HG03575 (cell line): ENCODE measurements at regions not wholly inside any gene's neighbourhood (a gene's known extent, or its start where the extent isn't known, plus 50 kb on each side); places are given as distances from the start of the nearest gene placed in this dataset.

Experiments
- ATAC-seq: cut with Tn5 transposase; IDR thresholded peaks from one replicate; pipeline ENCODE4 v1.9.1; 2021; ENCODE audit not compliant: unreplicated experiment, insufficient number of reproducible peaks, low FRiP score; ENCODE audit errors: extremely low read depth

DNA sequence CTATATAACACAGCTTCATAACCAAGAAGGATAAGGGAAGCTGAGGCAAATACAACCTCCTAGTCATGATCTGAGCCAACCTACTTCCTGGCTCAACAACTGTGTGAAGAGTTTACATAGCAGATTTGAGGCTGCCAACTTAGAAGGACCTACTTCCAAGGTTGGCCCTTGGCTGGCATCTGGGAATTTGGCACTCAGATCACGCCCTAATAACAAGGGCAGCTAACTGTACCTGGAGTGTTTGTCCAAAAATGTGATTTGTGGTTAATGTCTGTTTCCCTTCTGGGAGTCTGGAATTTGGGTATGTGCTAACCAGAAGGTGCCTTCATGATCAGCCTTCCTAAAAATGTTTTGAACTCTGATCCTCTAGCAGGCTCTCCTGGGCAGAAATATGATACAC is 287.2 kb downstream of the CAAP1 start:
- ATAC-seq: no peak

DNA sequence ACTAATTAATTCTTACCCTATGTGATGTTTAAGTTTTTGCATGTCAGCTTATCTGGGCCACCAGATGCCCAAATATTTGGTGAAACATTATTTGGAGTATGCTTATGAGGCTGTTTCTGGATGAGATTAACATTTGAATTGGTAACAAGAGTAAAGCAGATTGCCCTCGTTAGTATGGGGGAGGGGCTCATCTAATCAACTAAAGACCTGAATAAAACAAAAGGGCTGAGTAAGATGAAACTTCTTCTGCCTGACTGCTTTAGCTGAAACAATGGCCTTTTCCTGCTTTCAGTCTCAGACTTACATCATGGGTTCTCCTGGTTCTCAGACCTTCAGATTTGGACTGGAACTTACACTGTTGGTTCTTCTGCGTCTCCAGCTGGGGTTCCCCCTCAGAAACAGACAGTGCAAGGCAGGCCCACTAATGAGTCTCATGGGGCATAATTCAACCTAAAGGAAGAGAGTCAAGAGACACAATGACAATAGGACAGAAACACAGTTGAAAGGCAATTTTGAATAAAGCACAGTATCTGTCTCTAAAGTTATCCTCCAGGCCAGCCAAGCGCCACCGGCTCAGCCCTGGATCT is 288.4 kb downstream of the CAAP1 start:
- ATAC-seq: no peak

DNA sequence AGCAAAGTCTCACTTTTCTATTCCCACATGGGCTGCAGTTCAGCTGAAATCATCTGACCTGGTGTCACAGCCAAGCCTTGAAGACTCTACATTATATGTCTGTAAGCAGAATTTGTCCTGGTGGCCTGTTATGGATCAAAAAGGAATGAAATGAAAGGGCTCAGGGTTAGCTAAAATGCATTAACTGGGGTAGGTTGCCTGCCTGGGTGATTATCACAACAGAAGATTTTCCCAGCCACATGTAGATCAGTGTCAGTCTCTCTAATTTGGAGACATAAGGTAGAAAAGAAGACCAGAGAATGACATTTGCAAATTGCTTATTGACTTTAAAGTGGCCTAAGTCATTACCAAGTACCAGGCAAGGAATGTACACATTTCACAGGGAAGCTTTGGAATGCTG is 289.0 kb downstream of the CAAP1 start:
- ATAC-seq: no peak

DNA sequence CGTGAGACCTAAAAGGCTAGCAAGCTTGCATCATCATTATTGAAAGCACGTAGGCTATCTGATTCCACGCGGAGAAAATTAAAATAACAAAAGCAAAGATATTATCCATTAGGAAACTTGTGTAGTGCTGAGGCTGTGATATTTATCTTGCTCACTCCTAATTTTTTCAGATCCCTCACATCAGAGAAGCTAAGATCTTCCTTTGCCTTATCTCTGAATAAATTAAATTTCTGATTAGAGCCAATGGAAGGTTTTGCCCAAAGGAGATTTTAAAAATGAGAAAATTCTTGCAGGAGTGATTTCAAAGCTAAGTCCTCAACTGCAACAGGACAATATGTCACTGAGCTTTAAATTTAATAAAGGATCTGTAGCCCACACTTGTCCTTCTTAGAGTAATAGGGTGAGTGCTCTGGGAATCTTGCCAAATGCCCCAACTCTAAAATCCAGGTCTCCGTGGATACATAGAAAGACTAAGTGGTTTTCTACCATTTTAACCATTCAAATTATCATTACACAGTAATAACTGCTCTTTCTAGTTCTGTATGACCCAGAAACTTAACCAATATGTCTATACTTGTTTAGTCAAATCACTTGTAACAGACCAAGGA is 295.0 kb downstream of the CAAP1 start:
- no peak for ATAC-seq

DNA sequence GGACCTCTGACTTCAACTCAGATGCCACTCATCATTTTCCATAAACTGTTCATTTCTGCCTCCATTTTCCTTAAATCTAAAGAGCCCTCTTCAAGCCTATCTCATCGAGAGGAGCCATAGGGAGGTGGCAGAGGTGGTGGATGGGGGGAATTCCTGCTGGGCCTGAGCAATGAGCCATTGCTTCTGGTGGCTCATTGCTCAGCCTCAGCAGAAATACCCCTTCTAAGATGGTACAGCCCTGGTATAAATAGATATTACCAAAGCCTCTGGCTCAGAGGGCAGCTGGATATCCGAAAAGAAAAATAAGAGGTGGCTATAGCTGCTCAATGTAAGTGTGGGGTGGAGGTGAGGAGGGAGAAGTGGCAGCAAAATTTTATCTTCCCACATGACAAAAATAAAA is 313.5 kb downstream of the CAAP1 start:
- no peak for ATAC-seq

DNA sequence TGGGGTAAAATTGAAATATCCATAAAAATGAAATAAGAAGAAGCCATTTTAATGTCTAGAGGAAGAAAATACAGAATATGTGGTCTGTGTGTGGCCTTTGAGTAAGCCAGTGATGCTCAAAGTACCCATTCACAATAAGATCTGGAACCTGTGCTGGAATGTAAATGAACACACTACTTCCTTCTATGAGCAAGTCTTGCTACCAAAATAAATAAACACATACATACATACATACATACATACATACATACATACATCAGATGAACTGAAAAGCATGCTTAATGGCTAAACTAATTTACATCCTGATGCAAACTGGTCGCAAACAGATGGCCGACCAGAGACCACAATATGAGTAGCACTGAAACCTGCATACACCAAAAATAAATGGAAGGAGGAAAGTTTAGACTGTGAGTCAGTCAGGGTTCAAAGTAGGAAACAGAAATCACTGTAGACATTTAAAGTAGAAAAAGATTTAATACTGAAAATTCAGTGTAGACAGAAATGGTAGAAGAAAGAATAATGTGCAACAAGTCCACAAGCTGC is 317.6 kb downstream of the CAAP1 start:
- ATAC-seq: no peak

DNA sequence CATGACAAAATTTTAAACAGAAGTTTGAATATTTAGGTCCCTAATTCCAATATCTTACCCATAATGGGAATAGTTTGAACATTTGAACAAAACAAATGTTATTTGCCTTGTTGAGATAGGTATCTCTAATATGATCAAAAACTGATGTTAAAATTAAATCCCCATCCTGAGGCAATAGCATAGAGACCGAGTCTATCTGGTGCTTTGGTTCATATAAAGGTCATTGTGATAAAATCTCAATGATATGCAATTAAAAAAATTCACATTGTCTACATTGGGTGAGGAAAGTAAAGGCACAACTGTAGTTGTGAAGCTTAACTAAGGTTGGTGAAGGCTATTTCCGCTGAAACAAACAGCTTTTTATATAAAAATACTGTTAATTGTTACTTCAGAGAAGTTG is 318.3 kb downstream of the CAAP1 start:
- no peak for ATAC-seq

DNA sequence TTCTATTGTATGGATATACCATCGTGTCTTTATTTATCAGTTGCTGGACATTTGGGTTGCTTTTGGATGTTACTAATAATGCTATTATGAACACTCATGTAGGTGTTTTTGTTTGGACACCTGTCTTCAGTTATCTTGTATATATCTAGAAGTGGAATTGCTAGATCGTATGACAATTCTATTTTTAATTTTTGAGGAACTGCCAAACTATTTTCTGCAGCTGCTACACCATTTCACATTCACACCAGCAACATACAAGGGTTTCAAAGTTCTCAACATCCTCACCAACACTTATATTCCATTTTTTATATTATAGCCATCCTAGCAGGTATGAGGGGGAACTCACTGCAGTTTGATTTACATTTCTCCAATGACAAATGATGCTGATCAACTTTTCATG is 324.6 kb downstream of the CAAP1 start:
- no peak for ATAC-seq

DNA sequence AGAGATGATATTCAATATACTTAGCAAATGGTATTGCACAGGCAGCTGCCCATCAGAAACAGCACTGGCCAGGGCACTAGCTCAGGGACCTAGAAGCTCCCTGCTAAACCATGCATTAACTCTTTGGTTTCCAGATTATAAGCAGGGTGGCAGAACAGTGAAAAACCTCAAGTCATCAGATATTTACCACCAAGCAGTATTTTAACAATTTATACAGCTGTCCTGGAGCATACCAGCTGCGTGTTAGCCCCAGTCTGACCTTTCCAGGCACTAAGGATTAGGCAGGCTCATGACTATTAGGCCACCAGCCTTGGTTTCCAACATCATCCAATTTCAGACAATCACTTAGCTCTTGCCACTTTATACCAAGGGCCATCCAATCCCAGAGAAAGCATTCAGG is 326.5 kb downstream of the CAAP1 start:
- no peak for ATAC-seq

DNA sequence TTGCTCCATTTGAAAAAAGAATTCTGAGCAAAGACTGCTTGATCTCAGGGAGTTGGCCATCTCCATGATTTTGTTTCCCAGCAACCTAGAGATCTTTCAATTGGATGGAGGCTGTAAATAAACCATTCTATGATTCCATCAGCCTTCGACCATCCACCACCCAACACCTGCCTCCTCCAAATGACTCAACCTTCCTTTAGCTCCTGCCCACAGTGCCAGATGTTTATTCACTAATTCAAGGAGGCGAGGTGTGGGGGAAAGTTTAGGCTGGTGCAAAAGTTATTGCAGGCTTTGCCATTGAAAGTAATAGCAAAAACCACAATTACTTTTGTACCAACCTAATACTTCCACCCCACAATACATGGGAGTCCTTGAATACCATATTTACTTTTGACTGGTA is 327.5 kb downstream of the CAAP1 start:
- ATAC-seq: no peak

DNA sequence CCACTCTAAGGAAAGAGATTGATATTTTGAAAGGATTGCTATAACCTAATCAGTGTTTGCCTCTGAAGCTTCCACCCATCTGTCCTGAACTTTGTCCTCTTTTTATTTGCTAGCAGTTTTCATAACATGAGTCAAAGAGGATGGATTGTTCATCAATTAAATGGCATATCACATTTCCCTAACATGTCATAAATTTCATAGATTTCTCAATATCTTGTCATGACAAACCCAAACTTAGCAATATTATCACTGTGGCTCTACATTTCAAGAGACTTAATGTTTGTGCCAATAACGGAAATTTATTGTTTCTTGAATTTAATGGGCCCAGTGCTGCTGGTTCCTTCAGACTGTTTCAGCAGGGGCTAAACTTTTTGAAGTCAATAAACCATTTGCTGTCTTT is 330.3 kb downstream of the CAAP1 start:
- no peak for ATAC-seq

DNA sequence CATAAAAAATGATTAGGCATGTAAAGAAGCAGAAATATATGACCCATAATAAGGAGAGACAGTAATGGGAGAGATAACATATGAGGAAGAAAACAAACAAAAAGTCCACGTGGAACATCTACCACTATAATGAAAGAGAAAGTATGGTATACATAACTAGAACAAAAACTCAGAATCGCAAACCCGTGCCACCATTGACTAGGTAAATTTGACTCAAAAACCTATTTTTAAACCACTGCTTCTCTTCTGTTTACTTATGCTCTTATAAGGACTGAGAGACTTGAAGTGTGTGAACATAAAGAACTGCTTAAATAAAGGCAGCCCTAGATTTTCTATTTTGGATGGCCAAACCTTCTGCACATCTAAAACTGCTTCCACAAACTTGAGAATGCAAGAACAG is 330.7 kb downstream of the CAAP1 start:
- ATAC-seq: no peak

DNA sequence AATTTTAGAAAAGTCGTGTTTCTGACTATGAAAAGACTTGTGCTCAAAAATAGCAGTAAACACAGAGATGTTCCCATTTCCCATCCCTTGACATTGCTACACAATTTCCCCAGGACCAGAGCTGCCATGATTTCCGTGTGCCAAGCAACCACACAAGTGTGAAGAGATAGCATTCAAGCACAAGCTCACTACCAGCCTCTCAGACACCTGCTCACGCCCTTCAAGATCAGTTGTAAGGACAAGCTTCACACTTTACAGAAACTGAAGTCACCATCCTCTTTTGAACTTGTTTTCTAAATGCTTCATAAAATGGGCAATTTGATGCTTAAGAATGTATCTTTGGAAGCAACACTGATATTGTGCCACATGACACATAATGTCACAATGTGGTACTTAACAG is 333.1 kb downstream of the CAAP1 start:
- no peak for ATAC-seq

DNA sequence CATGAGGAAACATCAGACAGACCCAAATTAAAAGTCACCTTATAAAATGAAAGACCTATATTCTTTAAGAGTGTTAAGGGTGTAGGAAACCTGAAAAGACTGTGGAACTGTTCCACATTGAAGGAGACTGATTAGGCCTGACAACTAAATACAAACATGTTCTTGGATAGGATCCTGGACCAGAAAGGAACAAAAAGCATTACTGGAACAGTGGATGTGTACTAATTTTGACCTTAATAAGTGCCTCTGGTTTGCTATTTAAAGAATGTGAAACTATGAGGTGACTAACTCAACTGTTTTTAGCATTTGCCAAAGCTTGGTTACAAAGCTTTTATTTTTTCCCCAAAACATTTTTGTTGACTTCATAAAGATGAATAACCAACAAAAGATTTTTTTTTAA is 340.6 kb downstream of the CAAP1 start:
- no peak for ATAC-seq

DNA sequence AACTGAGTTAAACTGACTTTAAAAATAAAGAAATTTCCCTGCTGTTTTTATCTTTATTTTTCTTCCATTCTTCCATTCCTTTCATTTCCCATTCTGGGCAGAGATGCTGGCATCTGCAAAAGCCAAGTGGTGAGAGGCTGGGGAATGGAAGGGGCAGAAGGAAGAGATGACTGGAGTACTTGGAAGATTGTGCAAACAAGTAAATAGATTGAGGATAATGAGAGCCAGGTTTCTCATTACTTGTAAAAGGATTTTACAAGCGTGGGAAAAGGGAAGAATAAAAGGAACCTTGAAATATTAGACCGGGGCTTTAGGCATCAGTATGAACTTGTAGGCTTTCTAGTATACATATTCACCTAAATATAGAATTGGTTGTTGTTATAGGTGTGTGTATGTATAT is 341.2 kb downstream of the CAAP1 start:
- no peak for ATAC-seq

DNA sequence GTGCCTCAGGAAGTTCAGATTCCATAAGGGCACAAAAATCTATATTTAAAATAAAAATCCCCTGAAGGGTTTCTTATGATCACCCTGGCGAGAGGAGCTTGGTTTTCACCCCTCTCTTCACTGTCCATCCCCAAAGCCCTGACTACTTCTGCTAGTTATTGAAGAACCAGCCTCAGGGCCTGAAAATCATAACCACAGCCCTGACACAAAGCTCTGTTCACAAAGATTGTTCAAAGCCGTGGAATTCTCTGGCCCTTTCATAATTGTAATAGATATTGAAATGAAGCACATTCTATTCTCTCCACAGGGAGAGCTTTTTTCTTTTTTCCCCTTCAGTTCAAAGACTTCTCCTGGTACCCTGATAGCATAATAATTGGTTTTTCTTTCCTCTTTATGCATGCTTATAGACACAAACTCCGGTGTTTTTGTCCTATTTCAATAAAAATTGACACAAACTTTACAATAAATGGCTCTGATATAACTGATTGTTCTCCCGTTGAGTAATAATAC is 343.8 kb downstream of the CAAP1 start:
- no peak for ATAC-seq

DNA sequence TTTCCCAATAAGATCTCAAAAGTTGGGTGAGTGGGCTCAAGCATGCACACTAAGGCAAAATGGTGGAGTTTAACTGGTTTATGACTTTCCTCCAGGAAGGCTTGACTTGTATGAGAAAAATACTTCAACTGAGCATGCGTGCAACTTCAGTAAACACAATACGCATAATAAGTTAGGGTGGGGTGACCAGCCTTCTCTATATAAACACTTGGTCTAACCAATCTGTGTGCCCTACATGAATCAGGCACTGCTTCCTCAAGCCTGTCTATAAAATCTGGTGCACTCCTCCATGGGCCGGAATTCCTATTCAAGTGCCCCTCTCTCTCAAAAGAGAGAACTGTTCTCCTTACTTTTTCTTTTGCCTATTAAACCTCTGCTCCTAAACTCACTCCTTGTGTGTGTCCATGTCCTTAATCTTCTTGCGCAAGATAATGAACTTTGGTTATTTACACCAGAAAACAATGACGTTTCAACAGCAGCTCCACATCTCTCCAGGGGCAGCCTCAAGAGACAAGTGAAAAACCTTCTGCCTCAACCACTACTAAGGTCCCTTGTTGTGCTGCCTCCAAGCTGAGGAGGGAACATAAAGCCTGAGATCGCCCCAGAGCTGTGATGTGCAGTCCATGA is 352.6 kb downstream of the CAAP1 start:
- ATAC-seq: no peak

DNA sequence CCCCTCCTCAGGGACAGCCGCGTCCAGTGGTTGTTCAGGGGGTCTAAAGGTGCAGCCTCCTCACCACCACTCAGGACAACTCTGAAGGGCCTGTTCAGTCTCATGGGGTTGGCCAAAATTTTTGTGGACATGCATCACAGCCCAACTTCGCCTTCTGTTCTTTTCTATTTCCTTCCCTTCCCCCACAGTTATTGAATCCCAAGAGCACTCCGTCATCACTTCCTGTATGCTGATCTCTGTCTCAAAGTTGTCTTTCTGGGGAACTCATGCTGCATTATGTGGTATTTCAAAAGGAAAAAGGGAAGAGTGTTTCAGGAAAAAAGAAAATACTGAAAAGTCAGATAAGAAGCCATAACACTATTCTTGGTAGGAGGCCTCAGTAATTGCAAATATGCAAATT is 355.4 kb downstream of the CAAP1 start:
- ATAC-seq: no peak

DNA sequence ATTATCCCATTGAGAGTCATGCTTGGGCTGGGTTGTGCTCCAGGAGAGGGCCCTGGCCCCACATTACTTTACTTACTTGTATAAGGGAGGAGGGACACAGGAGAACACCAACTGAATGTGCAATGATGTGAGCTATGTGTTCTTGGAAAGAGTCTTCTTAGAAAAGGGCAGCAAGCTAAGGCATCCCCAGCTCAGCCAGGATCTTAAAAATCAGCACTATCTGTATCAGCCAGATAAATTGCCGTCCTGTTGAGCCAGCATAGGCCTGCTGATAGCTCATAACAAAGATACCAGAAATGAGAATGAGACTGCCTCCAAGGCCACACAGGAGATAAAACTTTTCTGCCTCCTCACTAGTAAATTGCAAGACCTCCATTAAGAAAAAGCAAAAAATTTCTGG is 357.5 kb downstream of the CAAP1 start:
- no peak for ATAC-seq

DNA sequence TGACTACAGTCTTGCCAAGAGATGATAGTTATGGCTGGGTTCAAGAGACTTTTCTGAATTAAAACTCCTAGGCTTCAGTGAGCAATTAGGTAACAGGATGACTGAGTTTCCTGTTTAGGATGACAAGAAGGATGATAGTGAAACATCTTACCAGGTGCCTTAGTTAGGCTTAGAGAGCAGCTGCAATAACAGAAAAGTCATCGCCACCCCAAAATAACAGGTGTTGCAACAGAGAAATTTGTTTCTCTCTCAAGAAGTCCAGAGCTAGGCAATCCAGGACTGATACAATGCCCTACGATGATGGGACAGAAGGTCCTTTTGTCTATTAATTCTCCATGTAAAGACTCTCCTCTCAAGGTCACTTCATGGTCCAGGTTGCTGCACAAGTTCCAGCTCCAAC is 361.8 kb downstream of the CAAP1 start:
- no peak for ATAC-seq
